ENCODE measurements at regions not wholly inside any gene's neighbourhood (a gene's known extent, or its start where the extent isn't known, plus 50 kb on each side); places are given as distances from the start of the nearest gene placed in this dataset.
"Not testable (repeated sequence)": the region's sequence is repeated elsewhere in the genome, so short reads cannot be mapped to it uniquely, and the experiment has no call there.

GRCh38 chr1:47679826-47680225 is 242.0 kb downstream of the FOXD2 start:
- in situ Hi-C loops (cut with MboI; ENCODE audit: low sequenced_read_pairs), result no loop called here

GRCh38 chr1:47680815-47681475 is 243.1 kb downstream of the FOXD2 start:
- in situ Hi-C loops (cut with MboI; ENCODE audit: low sequenced_read_pairs), result no loop called here

- in situ Hi-C loops (cut with MboI; ENCODE audit: low sequenced_read_pairs), result no loop called here
Observed at GRCh38 chr1:47681735-47682134, 243.9 kb downstream of the FOXD2 start.

GRCh38 chr1:47682198-47682597 is 244.4 kb downstream of the FOXD2 start:
- in situ Hi-C loops (cut with MboI; ENCODE audit: low sequenced_read_pairs), result no loop called here

GRCh38 chr1:47682786-47683350 is 245.0 kb downstream of the FOXD2 start:
- in situ Hi-C loops (cut with MboI; ENCODE audit: low sequenced_read_pairs), result no loop called here

GRCh38 chr1:47683401-47683800 is 245.6 kb downstream of the FOXD2 start:
- in situ Hi-C loops (cut with MboI; ENCODE audit: low sequenced_read_pairs), result no loop called here

- in situ Hi-C loops (cut with MboI; ENCODE audit: low sequenced_read_pairs), result no loop called here
Observed at GRCh38 chr1:47684518-47684917, 246.7 kb downstream of the FOXD2 start.

- in situ Hi-C loops (cut with MboI; ENCODE audit: low sequenced_read_pairs), result no loop called here
Observed at GRCh38 chr1:47684964-47685762, 247.3 kb downstream of the FOXD2 start.

GRCh38 chr1:47685763-47686066 is 247.9 kb downstream of the FOXD2 start:
- in situ Hi-C loops (cut with MboI; ENCODE audit: low sequenced_read_pairs), result no loop called here

- in situ Hi-C loops (cut with MboI; ENCODE audit: low sequenced_read_pairs), result no loop called here
Observed at GRCh38 chr1:47686731-47687630, 249.1 kb downstream of the FOXD2 start.

- in situ Hi-C loops (cut with MboI; ENCODE audit: low sequenced_read_pairs), result no loop called here
Observed at GRCh38 chr1:47687631-47688460, 250.0 kb downstream of the FOXD2 start.

- in situ Hi-C loops (cut with MboI; ENCODE audit: low sequenced_read_pairs), result no loop called here
Observed at GRCh38 chr1:47688461-47689296, 250.8 kb downstream of the FOXD2 start.

- in situ Hi-C loops (cut with MboI; ENCODE audit: low sequenced_read_pairs), result no loop called here
Observed at GRCh38 chr1:47689894-47690293, 252.1 kb downstream of the FOXD2 start.

- in situ Hi-C loops (cut with MboI; ENCODE audit: low sequenced_read_pairs), result no loop called here
Observed at GRCh38 chr1:47690341-47691250, 252.8 kb downstream of the FOXD2 start.

- in situ Hi-C loops (cut with MboI; ENCODE audit: low sequenced_read_pairs), result not testable (repeated sequence)
Observed at GRCh38 chr1:47691293-47691692, 253.4 kb downstream of the FOXD2 start.

GRCh38 chr1:47692196-47692595 is 254.4 kb downstream of the FOXD2 start:
- in situ Hi-C loops (cut with MboI; ENCODE audit: low sequenced_read_pairs), result no loop called here

GRCh38 chr1:47693115-47693514 is 255.3 kb downstream of the FOXD2 start:
- in situ Hi-C loops (cut with MboI; ENCODE audit: low sequenced_read_pairs), result no loop called here

Measured in HL-60/S4 (cell line).